ENCODE measurements at regions not wholly inside any gene's neighbourhood (a gene's known extent, or its start where the extent isn't known, plus 50 kb on each side); places are given as distances from the start of the nearest gene placed in this dataset.

DNA sequence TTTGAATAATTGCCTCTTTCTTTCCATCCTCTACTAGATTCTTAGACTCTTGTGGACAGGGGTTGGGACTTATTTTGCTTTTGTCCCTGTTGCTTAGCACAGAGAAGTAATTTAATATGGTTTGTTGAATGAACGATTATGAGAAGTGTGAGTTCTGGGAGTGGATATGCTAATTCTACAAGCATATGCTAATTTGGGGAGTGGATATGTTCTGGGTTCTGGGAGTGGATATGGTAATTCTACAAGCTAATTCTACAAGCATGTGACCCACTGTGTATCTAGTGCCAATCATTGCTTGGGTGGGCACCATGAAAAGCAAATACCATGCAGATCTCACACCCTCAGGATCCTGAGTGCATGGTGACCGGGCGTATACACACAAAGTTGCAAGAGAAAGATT lies 181.8 kb upstream of the IL12B start:
- no peak for DNase-seq (ENCODE audit: low read depth)
- H3K4me3 ChIP-seq (ENCODE audit: control insufficient read depth, low read depth, low read length), result no peak overlapping the region
- TF ChIP-seq, protein P1, sequence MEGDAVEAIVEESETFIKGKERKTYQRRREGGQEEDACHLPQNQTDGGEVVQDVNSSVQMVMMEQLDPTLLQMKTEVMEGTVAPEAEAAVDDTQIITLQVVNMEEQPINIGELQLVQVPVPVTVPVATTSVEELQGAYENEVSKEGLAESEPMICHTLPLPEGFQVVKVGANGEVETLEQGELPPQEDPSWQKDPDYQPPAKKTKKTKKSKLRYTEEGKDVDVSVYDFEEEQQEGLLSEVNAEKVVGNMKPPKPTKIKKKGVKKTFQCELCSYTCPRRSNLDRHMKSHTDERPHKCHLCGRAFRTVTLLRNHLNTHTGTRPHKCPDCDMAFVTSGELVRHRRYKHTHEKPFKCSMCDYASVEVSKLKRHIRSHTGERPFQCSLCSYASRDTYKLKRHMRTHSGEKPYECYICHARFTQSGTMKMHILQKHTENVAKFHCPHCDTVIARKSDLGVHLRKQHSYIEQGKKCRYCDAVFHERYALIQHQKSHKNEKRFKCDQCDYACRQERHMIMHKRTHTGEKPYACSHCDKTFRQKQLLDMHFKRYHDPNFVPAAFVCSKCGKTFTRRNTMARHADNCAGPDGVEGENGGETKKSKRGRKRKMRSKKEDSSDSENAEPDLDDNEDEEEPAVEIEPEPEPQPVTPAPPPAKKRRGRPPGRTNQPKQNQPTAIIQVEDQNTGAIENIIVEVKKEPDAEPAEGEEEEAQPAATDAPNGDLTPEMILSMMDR (IDR thresholded peaks at IDR 0.05; ENCODE audit: control insufficient read depth, insufficient read depth, low read depth, low read length, missing control alignments), result no peak

GRCh38 chr5:159514229-159514810 lies 184.0 kb upstream of the IL12B start:
- no peak for DNase-seq (ENCODE audit: low read depth)
- TF ChIP-seq, protein P1 (IDR thresholded peaks at IDR 0.05; ENCODE audit: control insufficient read depth, insufficient read depth, low read depth, low read length, missing control alignments), result no peak
- H3K4me3 ChIP-seq (ENCODE audit: control insufficient read depth, low read depth, low read length), result no peak overlapping the region

GRCh38 chr5:159515197-159515596 lies 184.9 kb upstream of the IL12B start:
- no peak for DNase-seq (ENCODE audit: low read depth)
- TF ChIP-seq, protein P1 (IDR thresholded peaks at IDR 0.05; ENCODE audit: control insufficient read depth, insufficient read depth, low read depth, low read length, missing control alignments), result no peak
- no peak overlapping the region for H3K4me3 ChIP-seq (ENCODE audit: control insufficient read depth, low read depth, low read length)

DNA sequence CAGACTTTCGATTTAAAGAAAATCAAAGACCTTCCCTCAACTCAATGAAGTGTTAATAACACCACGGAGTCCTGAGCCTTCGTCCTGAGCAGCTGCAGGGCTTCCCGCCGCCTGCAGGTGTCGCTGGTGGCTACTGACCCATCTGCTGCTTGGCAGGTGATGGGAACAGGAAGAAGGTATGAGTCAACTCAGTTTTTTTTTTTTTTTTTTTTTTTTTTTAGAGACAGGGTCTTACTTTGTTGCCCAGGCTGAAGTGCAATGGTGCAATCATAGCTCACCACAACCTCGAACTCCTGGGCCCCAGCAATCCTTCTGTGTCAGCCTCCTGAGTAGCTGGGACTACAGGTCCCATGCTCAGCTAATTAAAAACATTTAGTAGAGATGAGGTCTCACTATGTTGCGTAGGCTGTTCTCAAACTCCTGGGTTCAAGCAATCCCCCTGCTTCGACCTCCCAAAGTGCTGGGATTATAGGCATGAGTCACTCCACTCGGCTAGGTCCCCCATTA lies 185.7 kb upstream of the IL12B start:
- TF ChIP-seq, protein P1 (IDR thresholded peaks at IDR 0.05; ENCODE audit: control insufficient read depth, insufficient read depth, low read depth, low read length, missing control alignments), result peak; percentile 85
- H3K4me3 ChIP-seq (ENCODE audit: control insufficient read depth, low read depth, low read length), result no peak overlapping the region
- DNase-seq (ENCODE audit: low read depth), result no peak

GRCh38 chr5:159518371-159518770 lies 188.1 kb upstream of the IL12B start:
- DNase-seq (ENCODE audit: low read depth), result no peak
- H3K4me3 ChIP-seq (ENCODE audit: control insufficient read depth, low read depth, low read length), result no peak overlapping the region
- TF ChIP-seq, protein P1 (IDR thresholded peaks at IDR 0.05; ENCODE audit: control insufficient read depth, insufficient read depth, low read depth, low read length, missing control alignments), result no peak

DNA sequence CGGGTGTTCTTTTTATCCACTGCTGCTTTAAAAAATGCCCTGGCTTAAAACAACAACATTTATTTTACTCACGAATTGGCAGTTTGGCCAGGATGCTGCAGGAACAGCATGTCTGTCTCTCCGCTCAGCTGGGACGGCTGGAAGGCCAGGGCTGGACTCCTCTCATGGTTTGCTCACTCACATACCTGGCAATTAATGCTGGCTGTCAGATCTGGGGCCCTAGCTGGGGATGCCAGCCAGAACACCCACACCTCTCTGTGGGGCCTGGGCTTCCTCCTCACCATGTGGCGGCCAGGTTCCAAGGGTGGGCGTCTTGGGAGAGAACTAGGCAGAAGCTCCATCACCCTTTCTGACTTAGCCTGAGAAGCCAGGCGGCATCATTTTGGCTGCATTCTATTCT lies 189.1 kb upstream of the IL12B start:
- no peak for DNase-seq (ENCODE audit: low read depth)
- TF ChIP-seq, protein P1 (IDR thresholded peaks at IDR 0.05; ENCODE audit: control insufficient read depth, insufficient read depth, low read depth, low read length, missing control alignments), result no peak
- H3K4me3 ChIP-seq (ENCODE audit: control insufficient read depth, low read depth, low read length), result no peak overlapping the region
